ENCODE measurements at regions not wholly inside any gene's neighbourhood (a gene's known extent, or its start where the extent isn't known, plus 50 kb on each side); places are given as distances from the start of the nearest gene placed in this dataset.
"Not testable (repeated sequence)": the region's sequence is repeated elsewhere in the genome, so short reads cannot be mapped to it uniquely, and the experiment has no call there.

GRCh38 chr9:39545079-39545478, 189.6 kb downstream of the SPATA31A1 start:
- TF ChIP-seq CTCF (IDR thresholded peaks at IDR 0.05; ENCODE audit: borderline replicate concordance, extremely low read depth, low read length, poor library complexity, severe bottlenecking); EZH2 (IDR thresholded peaks at IDR 0.05; ENCODE audit: borderline replicate concordance, low read depth, low read length, severe bottlenecking): not testable (repeated sequence)

All from DND-41 (cell line).